MM.1S (cell line): ENCODE measurements at regions not wholly inside any gene's neighbourhood (a gene's known extent, or its start where the extent isn't known, plus 50 kb on each side); places are given as distances from the start of the nearest gene placed in this dataset.

Source experiments
- EZH2phosphoT487 ChIP-seq: fragments of 300-600 bp; sonication (generic); IDR thresholded peaks from 2 replicates; pipeline ENCODE4 v1.6.1; 2018; ENCODE audit warnings: antibody characterized with exemption, low read length
- TF ChIP-seq, protein P1 (sequence below): fragments of 300-600 bp; sonication (generic); IDR thresholded peaks from 2 replicates; pipeline ENCODE4 v1.5.1; 2016; ENCODE audit warnings: antibody characterized with exemption, low read length, mixed read lengths

DNA sequence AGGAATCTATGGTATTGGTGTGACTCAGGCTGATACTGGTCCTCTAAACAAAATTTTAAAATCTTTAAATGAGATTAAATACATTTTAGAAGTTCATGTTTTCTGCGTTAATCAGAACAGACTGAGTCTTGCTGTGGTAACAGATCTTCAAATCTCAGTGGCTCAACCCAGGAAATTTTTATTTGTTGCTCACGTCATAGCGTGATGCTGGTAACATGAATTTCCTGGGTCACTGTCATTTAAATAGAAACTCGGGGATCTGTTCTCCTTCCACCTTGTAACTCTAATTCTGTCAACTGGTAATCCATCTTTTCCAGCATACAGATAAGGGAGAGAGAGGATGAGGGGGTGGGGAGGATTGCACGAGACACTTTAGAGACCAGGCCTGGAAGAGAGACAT, 90.0 kb downstream of the CDC42EP3 start:
- TF ChIP-seq, protein P1, sequence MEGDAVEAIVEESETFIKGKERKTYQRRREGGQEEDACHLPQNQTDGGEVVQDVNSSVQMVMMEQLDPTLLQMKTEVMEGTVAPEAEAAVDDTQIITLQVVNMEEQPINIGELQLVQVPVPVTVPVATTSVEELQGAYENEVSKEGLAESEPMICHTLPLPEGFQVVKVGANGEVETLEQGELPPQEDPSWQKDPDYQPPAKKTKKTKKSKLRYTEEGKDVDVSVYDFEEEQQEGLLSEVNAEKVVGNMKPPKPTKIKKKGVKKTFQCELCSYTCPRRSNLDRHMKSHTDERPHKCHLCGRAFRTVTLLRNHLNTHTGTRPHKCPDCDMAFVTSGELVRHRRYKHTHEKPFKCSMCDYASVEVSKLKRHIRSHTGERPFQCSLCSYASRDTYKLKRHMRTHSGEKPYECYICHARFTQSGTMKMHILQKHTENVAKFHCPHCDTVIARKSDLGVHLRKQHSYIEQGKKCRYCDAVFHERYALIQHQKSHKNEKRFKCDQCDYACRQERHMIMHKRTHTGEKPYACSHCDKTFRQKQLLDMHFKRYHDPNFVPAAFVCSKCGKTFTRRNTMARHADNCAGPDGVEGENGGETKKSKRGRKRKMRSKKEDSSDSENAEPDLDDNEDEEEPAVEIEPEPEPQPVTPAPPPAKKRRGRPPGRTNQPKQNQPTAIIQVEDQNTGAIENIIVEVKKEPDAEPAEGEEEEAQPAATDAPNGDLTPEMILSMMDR: no peak
- TF ChIP-seq EZH2phosphoT487: no peak
